Left hindlimb (tissue), 1 donor: ENCODE measurements at regions not wholly inside any gene's neighbourhood (a gene's known extent, or its start where the extent isn't known, plus 50 kb on each side); places are given as distances from the start of the nearest gene placed in this dataset.

Experiments
- DNase-seq: peaks from one replicate; pipeline ENCODE4 v3.0.0-alpha.2; 2018

- no peak for DNase-seq
These were observed 51.1 kb upstream of the ZNF236 start for GRCh38 chr18:76771192-76771799.

DNA sequence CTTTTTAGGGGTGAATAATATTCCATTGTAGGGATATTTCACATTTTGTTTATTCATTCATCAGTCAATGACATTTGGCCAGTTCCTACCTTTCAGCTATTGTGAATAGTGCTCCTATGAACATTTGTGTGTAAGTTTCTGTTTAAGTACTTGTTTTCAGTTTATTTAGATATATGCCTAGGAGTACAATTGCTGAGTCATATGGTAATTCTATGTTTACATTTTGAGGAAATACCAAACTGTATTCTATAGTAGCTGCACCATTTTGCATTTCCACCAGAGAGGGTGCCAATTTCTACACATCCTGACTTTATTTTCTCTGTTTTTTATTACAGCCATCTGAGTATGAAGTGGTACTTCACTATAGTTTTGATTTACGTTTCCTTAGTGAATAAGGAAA, 54.4 kb upstream of the ZNF236 start:
- DNase-seq: no peak

- no peak for DNase-seq
These were observed 55.9 kb upstream of the ZNF236 start for GRCh38 chr18:76766429-76766828.

DNA sequence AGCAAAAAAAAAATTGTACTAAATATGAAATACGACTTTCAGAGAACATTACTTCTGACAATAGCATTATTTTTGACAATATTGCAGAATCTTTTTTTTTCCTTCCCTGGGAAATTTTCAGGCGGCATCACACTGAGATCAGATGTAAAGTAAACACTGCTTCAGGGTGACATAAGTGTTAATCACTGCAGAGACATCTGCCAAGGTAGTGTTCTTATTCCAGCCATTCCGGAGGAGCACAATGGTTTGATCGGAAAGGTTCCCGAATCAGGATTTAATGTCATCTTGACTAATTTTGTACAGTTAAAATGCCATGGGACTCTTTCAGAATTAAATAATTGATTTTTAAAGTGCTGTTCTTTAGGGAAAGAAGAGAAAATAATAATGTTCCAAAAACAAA, 56.7 kb upstream of the ZNF236 start:
- no peak for DNase-seq

DNA sequence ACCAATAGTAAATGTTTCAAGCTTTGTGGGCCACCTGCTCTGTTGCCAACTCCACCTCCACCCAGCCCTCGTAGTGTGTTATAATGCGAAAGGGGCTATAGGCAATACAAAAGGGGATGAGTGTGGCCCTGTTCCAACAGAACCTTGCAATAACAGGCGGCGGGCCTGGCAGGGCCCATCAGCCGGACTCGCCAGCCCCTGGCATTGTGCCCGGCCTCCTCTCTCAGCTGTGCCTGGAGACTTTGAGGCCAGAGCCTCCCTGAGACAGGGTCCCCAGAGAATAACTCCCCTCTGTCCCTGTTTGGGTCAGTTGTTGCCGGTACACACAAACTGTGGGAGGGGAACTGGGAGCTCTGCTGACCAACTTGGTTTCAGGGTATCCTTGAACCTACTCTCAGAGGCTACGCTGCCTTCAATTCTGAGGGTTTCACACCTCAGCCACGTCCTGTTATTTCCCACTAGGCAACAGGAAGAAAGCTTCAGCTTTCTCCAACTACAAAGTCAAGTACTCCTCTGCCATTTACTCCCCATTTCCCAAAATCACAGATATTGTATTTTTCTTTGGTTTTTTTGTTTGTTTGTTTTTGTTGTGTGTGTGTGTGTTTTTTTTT, 58.0 kb upstream of the ZNF236 start:
- DNase-seq: no peak

DNA sequence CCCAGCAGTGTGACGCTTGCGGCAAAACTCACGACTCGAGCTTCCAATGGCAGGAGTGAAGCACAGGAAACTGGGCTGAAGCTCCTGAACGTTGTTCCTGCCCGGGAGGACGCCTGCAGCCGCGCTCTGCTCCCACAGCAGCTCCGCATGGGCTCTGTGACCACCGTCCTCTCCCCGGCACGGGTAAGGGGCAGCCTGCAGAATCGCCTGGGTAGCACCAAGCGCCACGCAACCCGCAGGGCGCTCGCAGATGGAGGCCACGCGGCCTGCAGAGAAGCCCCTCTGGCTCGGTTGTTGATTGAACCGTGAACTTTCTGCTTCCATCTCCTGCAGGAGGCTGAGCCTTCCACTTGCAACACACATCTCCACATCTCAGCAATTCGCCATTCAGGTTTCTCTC, 63.3 kb upstream of the ZNF236 start:
- no peak for DNase-seq

- no peak for DNase-seq
These were observed 64.4 kb upstream of the ZNF236 start for GRCh38 chr18:76757925-76758324.

GRCh38 chr18:76757335-76757734, 65.0 kb upstream of the ZNF236 start:
- peak; percentile 36 for DNase-seq

DNA sequence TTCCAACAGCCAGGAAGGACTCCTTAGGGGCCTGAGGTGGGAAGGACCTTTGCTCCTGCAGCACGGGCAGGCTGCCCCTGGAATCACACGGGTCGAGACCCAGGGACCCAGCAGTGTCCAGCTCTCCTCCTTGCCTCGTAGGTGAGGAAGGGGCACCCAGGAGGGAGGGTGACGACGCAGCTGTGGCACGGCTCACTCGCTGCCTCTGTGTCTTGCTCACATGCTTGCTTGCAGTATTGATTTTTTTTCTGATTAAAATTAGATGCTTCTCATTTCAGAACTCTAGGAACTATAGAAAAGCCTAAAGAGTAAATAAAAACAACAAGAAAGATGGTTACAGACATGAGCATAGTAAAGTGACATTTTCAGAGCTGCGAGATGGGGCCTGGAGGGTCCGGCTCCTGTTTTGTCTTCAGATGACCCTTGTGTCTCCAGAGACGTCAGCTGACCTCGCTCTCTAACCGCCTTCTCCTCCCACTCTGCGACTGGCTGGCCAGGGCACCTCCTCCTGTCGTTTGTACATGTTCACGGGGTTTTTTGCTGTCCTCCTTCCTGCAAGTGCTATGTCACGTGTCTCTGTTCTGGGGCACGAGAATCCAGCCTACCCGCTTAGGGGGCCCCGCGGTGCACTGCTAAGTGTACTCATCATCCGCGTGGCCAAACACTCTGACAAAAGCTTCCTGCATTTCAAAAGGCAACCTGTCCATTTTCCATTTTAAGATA, 65.7 kb upstream of the ZNF236 start:
- DNase-seq: no peak

DNA sequence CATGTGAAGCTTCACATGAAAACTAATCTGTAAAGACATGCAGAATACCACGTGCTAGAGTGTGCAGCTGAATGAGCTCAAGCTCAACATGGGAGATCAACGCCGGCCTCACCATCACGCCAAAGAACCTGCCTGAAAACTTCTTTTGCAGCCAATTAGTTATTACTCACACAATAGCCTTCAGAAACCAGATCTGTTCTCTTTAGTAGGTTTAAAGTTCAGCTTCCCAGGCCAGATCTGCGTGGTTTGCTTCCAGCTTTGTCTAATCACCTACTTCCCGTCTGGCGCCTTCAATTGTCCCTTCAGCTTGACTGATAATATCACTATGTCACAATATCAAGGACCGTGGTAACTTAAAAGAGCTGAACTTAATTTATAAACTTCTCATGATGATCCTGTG, 68.0 kb upstream of the ZNF236 start:
- no peak for DNase-seq

GRCh38 chr18:76752400-76752799, 70.0 kb upstream of the ZNF236 start:
- no peak for DNase-seq

GRCh38 chr18:76750917-76751890, 71.2 kb upstream of the ZNF236 start:
- no peak for DNase-seq

DNA sequence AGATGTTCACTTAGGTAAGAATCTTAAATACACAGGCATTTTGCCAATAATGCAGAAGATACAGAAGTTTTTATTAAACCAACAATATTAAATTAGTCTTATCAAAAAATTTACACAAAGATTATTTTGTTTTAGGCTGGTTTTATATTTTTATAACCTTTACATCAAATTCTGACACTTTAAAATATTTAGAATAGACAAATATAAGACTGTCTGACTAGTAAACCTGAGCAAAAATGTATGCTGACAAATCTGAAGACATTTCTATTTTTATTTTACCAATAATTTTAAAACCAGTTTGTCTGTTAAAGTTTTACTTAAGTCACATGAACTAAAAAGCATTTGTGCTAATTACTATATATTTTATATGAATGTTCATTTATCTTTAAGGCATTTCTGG, 72.1 kb upstream of the ZNF236 start:
- DNase-seq: no peak

GRCh38 chr18:76747676-76748075, 74.7 kb upstream of the ZNF236 start:
- no peak for DNase-seq

GRCh38 chr18:76741346-76741745, 81.0 kb upstream of the ZNF236 start:
- no peak for DNase-seq

- no peak for DNase-seq
These were observed 86.0 kb upstream of the ZNF236 start for GRCh38 chr18:76736309-76736708.

- no peak for DNase-seq
These were observed 91.5 kb upstream of the ZNF236 start for GRCh38 chr18:76730901-76731300.

- no peak for DNase-seq
These were observed 94.8 kb upstream of the ZNF236 start for GRCh38 chr18:76727589-76727988.

GRCh38 chr18:76725445-76725844, 96.9 kb upstream of the ZNF236 start:
- DNase-seq: no peak

DNA sequence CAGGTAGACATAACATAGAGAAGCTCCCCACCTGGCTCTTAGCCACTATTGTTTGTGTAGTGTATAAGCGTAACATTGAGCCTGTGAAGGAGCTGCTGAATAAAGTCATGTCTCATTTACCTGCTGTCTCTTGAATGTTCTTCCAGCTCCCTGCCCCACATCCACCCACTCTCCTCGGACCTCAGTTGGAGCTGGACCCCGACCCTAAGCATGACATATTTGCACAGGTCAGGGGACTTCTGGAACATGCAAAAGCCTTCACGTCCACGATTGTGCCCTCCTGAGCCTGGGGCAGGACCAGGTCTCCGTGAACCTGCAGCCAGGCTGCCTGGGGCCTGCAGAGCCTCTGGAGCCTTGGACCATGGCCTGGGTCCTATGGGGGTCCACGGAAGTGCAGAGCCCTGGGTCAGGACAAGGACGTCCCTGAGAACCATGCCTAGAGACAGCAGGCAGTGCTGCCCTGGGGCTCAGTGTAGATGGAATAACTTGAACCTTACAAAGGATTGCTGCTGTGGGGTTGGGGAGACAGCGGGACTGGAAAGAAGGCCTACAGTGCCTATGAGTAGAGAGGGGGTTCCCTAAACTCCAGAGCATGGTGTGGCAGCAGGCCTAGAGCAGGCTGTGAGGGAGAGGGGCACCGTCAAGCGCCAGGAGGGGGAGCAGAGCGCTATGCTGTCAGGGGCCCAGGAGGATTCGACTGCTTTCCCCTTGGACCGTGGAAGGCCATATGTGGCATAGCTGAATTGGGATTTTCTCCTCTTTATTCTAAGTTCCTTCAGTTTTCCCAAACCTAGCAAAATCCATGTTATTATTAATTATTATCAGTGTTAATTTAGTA, 99.9 kb upstream of the ZNF236 start:
- no peak for DNase-seq

DNA sequence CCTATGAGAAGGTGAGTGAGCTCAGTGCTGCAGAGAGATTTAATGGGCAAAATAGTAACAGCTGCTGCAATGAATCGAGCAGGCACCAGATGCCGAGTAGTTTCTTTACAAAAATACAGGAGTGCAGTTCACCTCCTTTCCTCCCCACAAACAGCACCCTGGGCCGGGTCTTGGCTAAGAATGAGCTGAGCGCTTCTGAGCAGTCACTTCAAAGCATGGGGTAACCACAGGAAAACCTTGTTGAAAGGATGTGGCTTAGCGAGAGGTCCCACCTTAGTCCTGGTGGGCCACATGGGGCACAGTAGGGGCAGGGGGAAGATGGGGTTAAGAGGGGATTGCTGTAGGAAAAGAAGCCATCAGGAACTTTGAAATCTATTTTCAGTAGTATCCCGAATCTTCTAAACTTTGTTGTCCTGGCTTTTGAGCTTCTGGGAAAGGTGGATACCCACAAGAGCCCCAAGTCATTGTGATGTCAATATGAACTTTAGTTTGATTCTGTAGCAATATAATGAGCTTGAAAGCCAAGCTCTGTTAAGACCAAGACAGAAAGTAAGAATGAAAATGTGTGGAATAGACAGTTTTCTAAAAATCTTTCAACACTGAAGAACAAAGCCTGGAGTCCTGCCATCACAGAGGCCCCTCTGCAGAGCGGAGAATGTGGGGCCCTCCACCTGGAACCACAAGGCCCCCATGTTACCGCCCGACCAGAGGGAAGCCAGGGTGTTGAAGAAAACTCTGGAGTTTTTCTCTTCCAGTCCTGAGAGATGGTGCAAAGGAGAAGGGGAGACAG, 101.0 kb upstream of the ZNF236 start:
- DNase-seq: no peak
